ENCODE measurements at regions not wholly inside any gene's neighbourhood (a gene's known extent, or its start where the extent isn't known, plus 50 kb on each side); places are given as distances from the start of the nearest gene placed in this dataset.

- DNase-seq (ENCODE audit: low read depth in 2 of 2) = no peak
Observed at GRCh38 chr21:38957575-38958322, 152.0 kb downstream of the ETS2 start.

GRCh38 chr21:38956856-38957571, 151.3 kb downstream of the ETS2 start:
- no peak for DNase-seq (ENCODE audit: low read depth in 2 of 2)

- no peak for DNase-seq (ENCODE audit: low read depth in 2 of 2)
Observed at GRCh38 chr21:38956521-38956855, 150.8 kb downstream of the ETS2 start.

GRCh38 chr21:38956007-38956406, 150.3 kb downstream of the ETS2 start:
- no peak for DNase-seq (ENCODE audit: low read depth in 2 of 2)

GRCh38 chr21:38955495-38955894, 149.8 kb downstream of the ETS2 start:
- DNase-seq (ENCODE audit: low read depth in 2 of 2) = no peak

- DNase-seq (ENCODE audit: low read depth in 2 of 2) = no peak
Observed at GRCh38 chr21:38954588-38955004, 148.9 kb downstream of the ETS2 start.

DNA sequence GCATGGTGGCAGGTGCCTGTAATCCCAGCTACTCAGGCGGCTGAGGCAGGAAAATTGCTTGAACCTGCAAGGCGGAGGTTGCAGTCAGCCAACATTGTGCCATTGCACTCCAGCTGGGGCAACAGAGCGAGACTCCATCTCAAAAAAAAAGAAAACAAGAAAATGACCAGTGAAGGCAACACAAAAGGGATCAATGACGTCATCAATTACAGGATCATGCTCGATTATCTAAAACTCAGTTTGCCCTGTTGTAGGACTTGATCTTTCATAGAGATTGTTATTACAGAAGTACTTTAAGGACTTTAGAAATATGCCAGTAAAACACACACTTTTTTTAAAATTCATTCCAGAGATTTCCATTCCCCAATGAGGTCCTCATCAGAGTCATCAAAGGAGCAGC, 147.8 kb downstream of the ETS2 start:
- no peak for DNase-seq (ENCODE audit: low read depth in 2 of 2)

DNA sequence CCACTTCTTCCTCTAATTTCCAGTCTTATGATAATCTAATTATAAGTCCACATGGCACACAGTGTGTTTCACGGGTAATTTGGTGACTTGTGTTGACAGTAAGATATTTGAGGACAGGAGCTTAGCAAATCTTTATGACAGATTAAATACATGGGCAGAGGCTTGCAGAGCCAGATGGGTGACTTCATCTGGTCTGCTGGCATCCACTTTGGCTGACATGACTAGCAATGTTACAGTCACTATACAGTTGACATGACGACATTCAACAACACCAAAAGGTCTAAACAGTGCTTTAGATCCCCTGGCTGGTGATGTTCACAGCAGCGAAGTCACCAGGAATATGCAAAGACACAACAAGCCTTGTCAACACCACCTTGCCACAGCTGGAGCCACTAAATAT, 147.2 kb downstream of the ETS2 start:
- no peak for DNase-seq (ENCODE audit: low read depth in 2 of 2)

DNA sequence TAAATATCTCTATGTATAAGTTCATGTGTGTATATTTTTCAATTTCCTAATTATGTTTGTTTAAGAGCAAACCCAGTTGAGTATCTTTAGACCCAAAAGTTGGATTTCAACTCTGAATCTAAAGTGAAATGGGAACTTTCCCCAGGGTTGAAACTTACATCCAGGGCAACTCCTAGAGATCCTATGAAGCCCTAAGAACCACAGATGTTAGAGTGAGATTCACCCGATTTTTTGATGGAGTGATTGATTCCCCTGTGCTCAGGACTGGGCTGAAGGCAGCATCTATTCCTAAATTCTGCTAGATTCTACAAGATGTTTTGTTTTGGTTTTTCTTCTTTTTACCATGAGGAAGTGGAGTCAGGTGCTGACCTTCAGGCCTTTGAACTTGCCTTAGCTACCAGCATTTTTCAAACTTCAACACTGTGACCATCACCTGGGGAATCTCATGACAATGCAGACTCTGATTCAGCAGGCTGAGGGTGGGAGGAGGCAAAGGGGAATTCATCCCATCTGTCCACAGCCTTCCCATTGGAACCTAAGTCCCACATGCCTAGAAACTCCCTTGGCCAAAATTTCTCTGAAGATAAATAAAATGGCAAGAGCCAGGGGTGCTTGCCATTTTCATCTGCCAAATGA, 145.5 kb downstream of the ETS2 start:
- no peak for DNase-seq (ENCODE audit: low read depth in 2 of 2)

DNA sequence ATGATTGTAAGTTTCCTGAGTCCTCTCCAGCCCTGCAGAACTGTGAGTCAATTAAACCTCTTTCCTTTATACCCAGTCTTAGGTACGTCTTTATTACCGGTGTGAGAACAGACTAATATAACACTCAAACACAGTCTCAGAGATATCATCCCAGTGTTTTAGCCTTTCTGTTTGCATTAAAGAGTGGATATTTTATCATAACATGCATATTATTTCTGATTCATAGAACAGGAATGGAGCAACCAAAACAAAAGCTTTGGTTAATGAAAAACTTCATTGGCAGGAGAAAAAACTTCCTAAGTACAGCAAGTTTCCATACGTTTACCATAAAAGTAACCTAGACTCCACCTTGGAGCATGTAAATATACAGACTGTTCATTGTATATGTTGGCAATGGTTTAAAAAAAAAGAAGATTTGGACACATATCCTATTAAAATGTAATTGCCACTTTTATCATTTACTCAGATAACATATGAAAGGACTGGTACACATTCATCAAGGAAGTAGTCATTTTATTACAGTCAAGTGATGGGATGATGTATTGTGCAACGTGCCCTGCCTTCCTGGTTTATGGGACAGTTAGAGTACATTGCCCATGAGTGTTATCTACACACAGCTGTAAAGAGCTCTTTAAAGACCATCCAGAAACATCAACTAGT, 144.8 kb downstream of the ETS2 start:
- DNase-seq (ENCODE audit: low read depth in 2 of 2) = no peak

DNA sequence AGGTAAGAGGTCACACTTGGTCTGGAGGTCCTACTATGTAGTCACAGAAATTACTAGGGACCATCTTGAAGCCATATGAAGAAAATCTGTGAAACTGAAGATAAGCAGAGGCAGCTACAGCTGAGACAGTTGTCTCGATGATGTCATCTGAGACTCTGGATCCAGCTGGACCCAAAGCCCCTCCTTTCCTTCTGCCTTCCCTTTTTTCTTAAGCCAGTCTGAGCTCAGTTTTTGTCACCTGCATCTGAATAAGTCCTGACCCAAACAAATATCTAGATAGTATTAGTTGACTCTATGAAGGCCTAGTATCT, 143.3 kb downstream of the ETS2 start:
- no peak for DNase-seq (ENCODE audit: low read depth in 2 of 2)

- no peak for DNase-seq (ENCODE audit: low read depth in 2 of 2)
Observed at GRCh38 chr21:38948377-38949069, 142.8 kb downstream of the ETS2 start.

DNA sequence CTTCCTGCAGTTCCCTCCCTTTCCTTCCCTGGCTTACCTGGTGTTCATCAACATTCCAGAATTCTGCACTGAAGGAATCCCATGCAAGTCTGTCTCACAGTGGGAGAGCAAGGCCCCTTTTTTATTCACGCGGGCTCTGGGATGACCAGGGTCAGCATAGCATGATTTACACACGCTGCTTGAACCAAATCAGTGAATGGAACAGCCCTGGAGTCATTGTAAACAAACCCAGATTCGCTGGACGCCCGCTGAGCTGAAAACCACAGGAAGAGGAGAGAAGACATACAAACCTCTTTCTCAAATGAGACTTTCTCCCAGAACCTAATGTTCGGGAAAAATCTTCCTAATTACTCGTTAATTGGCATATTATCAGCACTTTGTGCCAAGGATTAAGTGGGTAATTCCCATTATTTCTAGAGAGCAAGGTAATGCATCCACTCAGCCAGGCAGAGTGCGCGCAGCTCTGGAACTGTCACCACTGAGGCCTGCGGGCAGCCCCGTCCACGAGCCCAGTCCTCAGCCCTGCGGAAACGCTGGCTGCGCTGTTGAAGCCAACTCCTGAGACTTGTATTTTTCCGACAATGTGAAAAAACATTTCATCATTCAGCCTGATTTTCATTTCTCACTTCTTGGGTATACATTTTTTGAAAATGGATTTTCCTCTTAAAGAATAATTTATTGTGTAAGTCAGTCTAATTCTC, 140.0 kb downstream of the ETS2 start:
- DNase-seq (ENCODE audit: low read depth in 2 of 2) = no peak

- DNase-seq (ENCODE audit: low read depth in 2 of 2) = no peak
Observed at GRCh38 chr21:38944903-38945302, 139.2 kb downstream of the ETS2 start.

GRCh38 chr21:38944402-38944801, 138.7 kb downstream of the ETS2 start:
- no peak for DNase-seq (ENCODE audit: low read depth in 2 of 2)

DNA sequence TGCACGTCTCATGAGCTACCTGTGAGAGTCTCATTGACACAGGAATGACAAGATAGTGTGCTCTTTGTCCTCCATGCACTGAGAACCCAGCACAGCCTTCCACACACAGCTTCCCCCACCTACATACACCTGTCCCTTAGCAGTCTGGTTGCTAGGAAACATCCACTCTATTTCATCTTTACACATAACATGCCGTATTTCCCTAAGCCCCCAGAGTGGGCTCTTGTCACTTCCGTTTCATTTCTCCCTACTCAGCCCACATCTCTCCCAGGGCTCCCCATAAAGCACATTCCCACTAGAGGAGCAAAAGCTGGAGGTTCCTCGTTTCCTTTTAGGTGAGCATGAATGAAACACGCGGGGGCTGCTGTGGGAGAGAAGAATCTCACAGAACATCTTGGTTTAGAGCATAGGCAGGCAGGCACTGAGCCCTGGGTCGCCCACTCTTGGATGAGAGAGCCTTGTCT, 137.1 kb downstream of the ETS2 start:
- DNase-seq (ENCODE audit: low read depth in 2 of 2) = no peak

DNA sequence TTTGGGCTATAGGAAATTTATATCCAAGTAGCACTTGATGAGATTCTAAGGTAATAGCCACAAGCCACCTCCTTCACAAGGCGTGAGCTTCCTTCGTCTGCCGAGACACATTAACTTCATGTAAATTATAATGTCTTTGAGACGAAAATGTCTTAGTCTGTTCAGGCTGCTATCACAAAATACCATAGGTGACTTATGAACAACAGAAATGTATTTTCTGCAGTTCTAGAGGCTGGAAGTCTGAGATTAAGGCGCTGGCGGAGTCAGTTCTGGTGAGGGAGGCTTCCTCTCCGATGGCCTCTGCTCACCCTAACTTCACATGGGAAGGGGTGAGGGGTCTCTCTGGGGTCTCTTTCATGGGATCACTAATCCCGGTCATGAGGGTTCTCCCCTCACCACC, 133.0 kb downstream of the ETS2 start:
- DNase-seq (ENCODE audit: low read depth in 2 of 2) = no peak

DNA sequence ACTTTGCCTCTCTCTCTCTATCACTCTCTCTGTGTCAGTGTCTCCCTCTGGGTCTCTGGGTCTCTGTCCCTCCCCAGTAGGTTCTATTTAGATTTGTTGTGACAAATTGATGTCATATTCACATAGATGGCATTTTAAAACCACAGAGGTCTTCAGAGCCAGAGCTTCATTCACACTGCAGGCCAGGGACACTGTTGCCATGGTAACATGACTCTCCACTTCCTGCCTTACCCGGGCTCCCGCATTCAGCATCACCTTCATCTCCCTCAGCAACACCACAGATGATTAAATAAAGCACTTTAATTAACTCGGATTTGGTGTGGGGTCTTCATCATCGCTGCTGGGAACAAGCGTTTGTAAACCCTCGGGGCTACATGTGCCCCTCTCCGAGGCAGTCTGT, 132.6 kb downstream of the ETS2 start:
- DNase-seq (ENCODE audit: low read depth in 2 of 2) = no peak

DNA sequence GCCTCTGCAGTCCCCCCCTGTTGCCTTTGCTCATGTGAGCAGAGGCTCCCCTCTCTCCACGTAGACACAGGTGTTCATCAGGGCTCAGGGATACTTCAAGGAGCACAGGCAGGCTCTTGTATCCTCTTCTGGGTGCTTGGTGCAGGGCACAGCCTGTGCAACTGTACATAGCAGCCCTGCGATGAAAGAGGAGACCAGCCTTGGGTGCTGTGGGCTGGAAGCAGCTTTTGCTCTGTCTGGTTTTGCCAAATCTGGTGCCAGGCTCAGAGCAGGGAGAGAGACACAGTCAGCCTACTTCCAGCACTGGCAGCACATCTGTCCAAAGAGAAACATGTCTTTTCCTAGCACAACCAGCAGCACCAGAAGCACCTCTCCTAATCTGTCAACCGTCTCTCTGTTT, 132.1 kb downstream of the ETS2 start:
- no peak for DNase-seq (ENCODE audit: low read depth in 2 of 2)

DNA sequence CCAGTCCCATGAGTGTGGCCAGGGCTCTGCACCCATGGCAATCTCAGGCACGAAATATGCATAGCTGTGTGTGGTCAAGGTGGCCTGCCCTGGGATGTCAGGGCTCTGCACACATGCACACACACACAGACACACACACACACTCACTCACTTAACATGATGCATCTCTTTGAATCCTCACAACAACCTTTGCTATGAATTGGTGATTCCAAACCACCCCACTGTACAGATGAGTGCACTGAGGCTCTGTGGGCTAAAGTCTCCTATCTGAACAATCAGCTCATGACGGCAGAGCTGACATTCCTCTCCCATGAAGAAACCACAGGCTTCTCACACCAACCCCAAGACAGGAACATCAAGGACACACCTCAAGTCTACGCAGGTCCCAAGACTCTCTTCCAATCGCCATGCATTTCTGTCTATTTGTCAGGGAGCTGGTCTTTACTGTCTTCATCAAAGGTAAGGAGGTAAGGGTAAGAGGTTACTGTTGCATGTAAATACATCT, 131.6 kb downstream of the ETS2 start:
- no peak for DNase-seq (ENCODE audit: low read depth in 2 of 2)

DNA sequence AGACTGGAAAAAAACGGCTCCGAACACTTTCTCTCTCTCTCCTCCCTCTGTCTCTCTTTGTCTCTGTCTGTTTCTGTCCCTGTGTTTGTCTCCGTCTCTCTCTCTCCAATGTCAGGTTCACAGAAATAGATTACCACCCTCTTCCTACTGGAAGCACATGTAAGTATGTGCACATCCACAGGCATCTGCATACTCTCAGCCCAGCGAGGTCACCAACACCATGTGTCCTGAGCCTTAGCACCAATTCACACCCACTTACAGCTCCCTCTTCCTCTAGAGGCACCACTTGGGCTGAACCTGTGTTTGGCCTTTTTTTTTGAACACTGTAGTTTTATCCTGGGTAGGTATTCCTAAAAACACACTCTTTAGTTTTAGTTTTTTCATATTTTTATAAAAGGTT, 130.5 kb downstream of the ETS2 start:
- no peak for DNase-seq (ENCODE audit: low read depth in 2 of 2)
